Nephron progenitor cell (in vitro differentiated cells): ENCODE measurements at regions not wholly inside any gene's neighbourhood (a gene's known extent, or its start where the extent isn't known, plus 50 kb on each side); places are given as distances from the start of the nearest gene placed in this dataset.
A peak's percentile ranks its signal among the peaks of the same experiment; 100 is the strongest.

ENCODE experiments used
- DNase-seq: peaks from one replicate; pipeline ENCODE4 v3.0.0; 2021
- H3K27ac Mint-ChIP-seq: 2 replicates; pipeline ENCODE4 v1.8.0; 2021; ENCODE audit warnings: mild to moderate bottlenecking, moderate library complexity, mixed read lengths
- H3K27me3 Mint-ChIP-seq: 2 replicates; pipeline ENCODE4 v1.8.0; 2021; ENCODE audit warnings: mild to moderate bottlenecking, low read depth, mixed read lengths; ENCODE audit not compliant: poor library complexity
- H3K36me3 Mint-ChIP-seq: 2 replicates; pipeline ENCODE4 v1.8.0; 2021; ENCODE audit warnings: low read depth, mixed read lengths
- H3K4me1 Mint-ChIP-seq: 2 replicates; pipeline ENCODE4 v1.8.0; 2021; ENCODE audit warnings: mixed read lengths
- H3K4me3 Mint-ChIP-seq: 2 replicates; pipeline ENCODE4 v1.8.0; 2021; ENCODE audit warnings: mild to moderate bottlenecking, moderate library complexity, mixed read lengths
- H3K9me3 Mint-ChIP-seq: 2 replicates; pipeline ENCODE4 v1.8.0; 2021; ENCODE audit warnings: mild to moderate bottlenecking, moderate library complexity, mixed read lengths
- TF ChIP-seq, protein P1 (sequence below): fragments of 200-600 bp; sonication (generic); IDR thresholded peaks from 2 replicates; pipeline ENCODE4 v1.5.0; 2021; ENCODE audit warnings: antibody characterized with exemption

DNA sequence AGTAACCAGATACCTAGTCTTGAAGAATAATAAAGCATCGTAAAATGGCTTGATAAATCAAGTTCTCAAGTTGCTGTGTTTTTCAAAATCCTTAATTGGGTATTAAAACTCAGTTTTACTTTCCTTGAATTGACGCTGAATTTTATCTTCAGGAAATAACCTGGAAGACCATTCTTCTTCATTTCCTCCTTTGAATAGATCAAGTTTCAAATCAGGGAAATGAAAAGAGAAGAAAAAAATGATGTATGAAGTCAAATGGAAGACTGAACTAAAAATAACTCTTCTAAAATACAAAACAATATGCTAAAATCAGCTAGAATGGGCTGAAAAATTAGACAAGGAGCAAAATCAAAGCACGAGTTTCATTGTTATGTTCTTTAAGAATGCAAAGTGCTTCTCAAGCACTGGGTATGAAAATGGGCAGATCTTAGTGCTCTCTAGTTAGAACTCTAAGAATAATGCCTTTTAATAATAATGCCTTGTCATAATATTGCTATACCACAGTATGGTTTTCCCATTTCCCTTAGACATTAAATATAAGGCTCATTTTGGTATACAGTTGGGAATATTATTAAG is 54.6 kb upstream of the CLEC14A start:
- peaks cover 28% of the 10 kb centered on the region for H3K4me1 Mint-ChIP-seq
- H3K27ac Mint-ChIP-seq, result no peak overlapping the region
- H3K4me3 Mint-ChIP-seq, result no peak overlapping the region
- H3K27me3 Mint-ChIP-seq, result no peaks in the 10 kb centered on the region
- TF ChIP-seq, protein P1, sequence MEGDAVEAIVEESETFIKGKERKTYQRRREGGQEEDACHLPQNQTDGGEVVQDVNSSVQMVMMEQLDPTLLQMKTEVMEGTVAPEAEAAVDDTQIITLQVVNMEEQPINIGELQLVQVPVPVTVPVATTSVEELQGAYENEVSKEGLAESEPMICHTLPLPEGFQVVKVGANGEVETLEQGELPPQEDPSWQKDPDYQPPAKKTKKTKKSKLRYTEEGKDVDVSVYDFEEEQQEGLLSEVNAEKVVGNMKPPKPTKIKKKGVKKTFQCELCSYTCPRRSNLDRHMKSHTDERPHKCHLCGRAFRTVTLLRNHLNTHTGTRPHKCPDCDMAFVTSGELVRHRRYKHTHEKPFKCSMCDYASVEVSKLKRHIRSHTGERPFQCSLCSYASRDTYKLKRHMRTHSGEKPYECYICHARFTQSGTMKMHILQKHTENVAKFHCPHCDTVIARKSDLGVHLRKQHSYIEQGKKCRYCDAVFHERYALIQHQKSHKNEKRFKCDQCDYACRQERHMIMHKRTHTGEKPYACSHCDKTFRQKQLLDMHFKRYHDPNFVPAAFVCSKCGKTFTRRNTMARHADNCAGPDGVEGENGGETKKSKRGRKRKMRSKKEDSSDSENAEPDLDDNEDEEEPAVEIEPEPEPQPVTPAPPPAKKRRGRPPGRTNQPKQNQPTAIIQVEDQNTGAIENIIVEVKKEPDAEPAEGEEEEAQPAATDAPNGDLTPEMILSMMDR, result no peak
- DNase-seq, result no peak
- H3K9me3 Mint-ChIP-seq, result no peaks in the 10 kb centered on the region
- no peaks in the 10 kb centered on the region for H3K36me3 Mint-ChIP-seq

DNA sequence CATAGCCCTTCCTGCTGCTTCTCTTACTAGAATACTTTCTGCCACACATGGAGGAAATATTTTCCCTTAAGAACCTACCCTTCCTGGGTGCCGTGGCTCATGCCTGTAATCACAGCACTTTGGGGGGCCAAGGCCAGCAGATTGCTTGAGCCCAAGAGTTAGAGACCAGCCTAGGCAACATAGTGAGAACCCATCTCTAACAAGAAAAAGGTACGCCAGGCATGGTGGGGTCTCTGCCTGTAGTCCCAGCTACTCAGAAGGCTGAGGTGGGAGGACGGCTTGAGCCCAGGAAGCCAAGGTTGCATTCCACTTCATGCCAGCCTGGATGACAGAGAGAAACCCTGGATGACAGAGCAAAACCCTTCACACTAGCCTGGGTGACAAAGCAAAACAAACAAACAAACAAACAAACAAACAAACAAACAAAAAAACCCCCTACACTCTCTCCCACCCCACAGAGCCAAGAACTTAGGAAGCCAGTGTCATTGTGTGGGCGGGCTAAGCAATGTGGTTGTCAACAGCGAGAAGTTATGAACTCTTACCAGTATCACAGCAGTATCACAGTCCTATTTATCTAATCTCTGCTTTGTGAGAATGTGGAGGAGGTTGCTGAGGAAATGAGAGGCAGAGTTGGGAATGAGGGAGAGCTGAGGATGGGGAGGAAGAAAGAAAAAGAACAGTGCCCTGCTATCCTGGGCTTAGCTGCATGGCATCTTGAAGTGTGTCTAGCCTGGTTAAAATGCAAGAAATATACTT is 53.8 kb upstream of the CLEC14A start:
- no peaks in the 10 kb centered on the region for H3K9me3 Mint-ChIP-seq
- H3K4me1 Mint-ChIP-seq, result peaks cover 28% of the 10 kb centered on the region
- DNase-seq, result no peak
- H3K36me3 Mint-ChIP-seq, result no peaks in the 10 kb centered on the region
- TF ChIP-seq, protein P1, result no peak
- H3K4me3 Mint-ChIP-seq, result no peak overlapping the region
- H3K27me3 Mint-ChIP-seq, result no peaks in the 10 kb centered on the region
- H3K27ac Mint-ChIP-seq, result peak overlapping the region; percentile 39
